ENCODE measurements at regions not wholly inside any gene's neighbourhood (a gene's known extent, or its start where the extent isn't known, plus 50 kb on each side); places are given as distances from the start of the nearest gene placed in this dataset.

- no peak for TF ChIP-seq FOSL2 (IDR thresholded peaks at IDR 0.05)
- TF ChIP-seq FOSL2 (CRISPR knock-in tag; IDR thresholded peaks at IDR 0.05): no peak
- no peak for TF ChIP-seq EHMT2 (IDR thresholded peaks at IDR 0.05; ENCODE audit: low read depth)
- TF ChIP-seq NR3C1 (IDR thresholded peaks at IDR 0.05): no peak
- no peak for TF ChIP-seq KDM5A (IDR thresholded peaks at IDR 0.05)
Measured at GRCh38 chr5:9892696-9893095, 262.5 kb upstream of the TAS2R1 start (continued).

- no peak for DNase-seq (ENCODE audit: low read depth in 1 of 2, low spot score in 1 of 2)
- no peak overlapping the region for H3K4me3 ChIP-seq
- H3K9me3 ChIP-seq: no peaks in the 10 kb centered on the region
- no peak overlapping the region for H3K27ac ChIP-seq
- TF ChIP-seq PBX3 (IDR thresholded peaks at IDR 0.05) (no peak), CTCF (IDR thresholded peaks at IDR 0.05) (no peak)
- POLR2A ChIA-PET: no interaction called here
- FAIRE-seq: no peak
- 3% methylated on average over 4 of the region's 4 CpGs for WGBS (ENCODE audit: missing lambda C conversion rate)
- no peaks in the 10 kb centered on the region for H3K4me1 ChIP-seq
- no peak for ATAC-seq
- CTCF ChIA-PET: interaction anchor here (0.9 kb wide), 2 partner anchors 11 to 55 kb away, joined by 3 to 4 read pairs; no protein-coding TSS in a partner anchor
- no peak overlapping the region for H3K4me2 ChIP-seq
Measured at GRCh38 chr5:9889511-9889910, 259.4 kb upstream of the TAS2R1 start.

GRCh38 chr5:9888501-9888901 is 258.4 kb upstream of the TAS2R1 start:
- Histone ChIP-seq H3K4me3 (no peak overlapping the region), H3K4me2 (no peak overlapping the region), H3K9me3 (no peaks in the 10 kb centered on the region), H3K4me1 (no peaks in the 10 kb centered on the region), H3K27ac (no peak overlapping the region)
- 4% methylated on average over 3 of the region's 3 CpGs for WGBS (ENCODE audit: missing lambda C conversion rate)
- no peak for DNase-seq (ENCODE audit: low read depth in 1 of 2, low spot score in 1 of 2)
- ChIA-PET CTCF (interaction anchor here (0.9 to 1.3 kb wide), 2 partner anchors 9 kb away, joined by 3 read pairs; no protein-coding TSS in a partner anchor), POLR2A (no interaction called here)
- ATAC-seq: no peak
- TF ChIP-seq CBX8 (IDR thresholded peaks at IDR 0.05) (no peak), SMC3 (IDR thresholded peaks at IDR 0.05) (no peak), MAZ (IDR thresholded peaks at IDR 0.05; ENCODE audit: borderline replicate concordance, low read depth, low read length) (no peak), BHLHE40 (IDR thresholded peaks at IDR 0.05; ENCODE audit: low read depth, low read length) (no peak), HEYL (CRISPR knock-in tag; IDR thresholded peaks at IDR 0.05) (no peak), JUNB (IDR thresholded peaks at IDR 0.05) (no peak), RNF2 (IDR thresholded peaks at IDR 0.05; ENCODE audit: borderline replicate concordance, low read depth) (no peak), ZSCAN20 (CRISPR knock-in tag; IDR thresholded peaks at IDR 0.05) (no peak), POLR2A (IDR thresholded peaks at IDR 0.05; ENCODE audit: low read length) (no peak), MYC (IDR thresholded peaks at IDR 0.05; ENCODE audit: borderline replicate concordance, low read length) (no peak), MAFK (IDR thresholded peaks at IDR 0.05; ENCODE audit: partially characterized antibody) (no peak), ELK1 (IDR thresholded peaks at IDR 0.05; ENCODE audit: low read depth, low read length) (no peak), TFCP2L1 (CRISPR knock-in tag; IDR thresholded peaks at IDR 0.05) (no peak), CEBPB (IDR thresholded peaks at IDR 0.05) (no peak), FOXS1 (CRISPR knock-in tag; IDR thresholded peaks at IDR 0.05) (no peak), ATOH8 (CRISPR knock-in tag; IDR thresholded peaks at IDR 0.05; ENCODE audit: low read depth) (no peak), HES2 (IDR thresholded peaks at IDR 0.05) (no peak), PHF8 (IDR thresholded peaks at IDR 0.05; ENCODE audit: borderline replicate concordance, low read depth) (no peak), ZFP36 (IDR thresholded peaks at IDR 0.05; ENCODE audit: borderline replicate concordance, partially characterized antibody) (no peak), KDM5A (IDR thresholded peaks at IDR 0.05) (no peak)
- no peak for FAIRE-seq
